Limb (tissue), 2 donors: ENCODE measurements at regions not wholly inside any gene's neighbourhood (a gene's known extent, or its start where the extent isn't known, plus 50 kb on each side); places are given as distances from the start of the nearest gene placed in this dataset.
A peak's percentile ranks its signal among the peaks of the same experiment; 100 is the strongest.

ENCODE experiments used
- DNase-seq, 2 donors: peaks; one replicate each; pipeline ENCODE4 v3.0.0-alpha.2; 2016; ENCODE audit errors: extremely low spot score in 2 of 2

GRCh38 chr1:203926025-203926540, 64.7 kb downstream of the SNRPE start:
- DNase-seq, result no peak

GRCh38 chr1:203929741-203930309, 68.4 kb downstream of the SNRPE start:
- no peak for DNase-seq

- no peak for DNase-seq
Observed at GRCh38 chr1:203930342-203930741, 68.9 kb downstream of the SNRPE start.

GRCh38 chr1:203931953-203932352, 70.6 kb downstream of the SNRPE start:
- no peak for DNase-seq

GRCh38 chr1:203932556-203932955, 71.2 kb downstream of the SNRPE start:
- DNase-seq, result no peak

- no peak for DNase-seq
Observed at GRCh38 chr1:203934027-203934426, 72.6 kb downstream of the SNRPE start.

- no peak for DNase-seq
Observed at GRCh38 chr1:203934651-203935050, 73.3 kb downstream of the SNRPE start.

GRCh38 chr1:203935321-203935720, 73.9 kb downstream of the SNRPE start:
- no peak for DNase-seq

GRCh38 chr1:203937678-203938330, 76.4 kb downstream of the SNRPE start:
- DNase-seq, result no peak

- DNase-seq, result no peak
Observed at GRCh38 chr1:203944651-203945404, 83.4 kb downstream of the SNRPE start.

- DNase-seq, result no peak
Observed at GRCh38 chr1:203954293-203954692, 92.9 kb downstream of the SNRPE start.

GRCh38 chr1:203954788-203955552, 93.6 kb downstream of the SNRPE start:
- no peak for DNase-seq

- DNase-seq, result no peak
Observed at GRCh38 chr1:203968761-203969160, 104.2 kb upstream of the SOX13 start.

- DNase-seq, result no peak
Observed at GRCh38 chr1:203969846-203970245, 103.1 kb upstream of the SOX13 start.

- no peak for DNase-seq
Observed at GRCh38 chr1:203985044-203985443, 87.9 kb upstream of the SOX13 start.

- no peak for DNase-seq
Observed at GRCh38 chr1:203985676-203986075, 87.2 kb upstream of the SOX13 start.

GRCh38 chr1:203986887-203987461, 85.9 kb upstream of the SOX13 start:
- DNase-seq, result no peak

- no peak for DNase-seq
Observed at GRCh38 chr1:203990118-203990517, 82.8 kb upstream of the SOX13 start.

GRCh38 chr1:203992440-203992839, 80.5 kb upstream of the SOX13 start:
- DNase-seq, result no peak

- DNase-seq, result no peak
Observed at GRCh38 chr1:203993256-203993655, 79.7 kb upstream of the SOX13 start.

GRCh38 chr1:203995228-203995627, 77.7 kb upstream of the SOX13 start:
- DNase-seq, result peak in 1 of 2 donors; percentile 53
